Ectodermal cell (in vitro differentiated cells): ENCODE measurements at regions not wholly inside any gene's neighbourhood (a gene's known extent, or its start where the extent isn't known, plus 50 kb on each side); places are given as distances from the start of the nearest gene placed in this dataset.

Experiments used
- H3K27ac ChIP-seq: 2 replicates; pipeline ENCODE4 v1.7.0; 2013; ENCODE audit warnings: mild to moderate bottlenecking, low read depth, low read length; ENCODE audit not compliant: insufficient read depth, poor library complexity, severe bottlenecking
- H3K27me3 ChIP-seq: 2 replicates; pipeline ENCODE4 v1.7.0; 2013; ENCODE audit warnings: mild to moderate bottlenecking, low read length; ENCODE audit not compliant: insufficient read depth, control insufficient read depth, poor library complexity, severe bottlenecking
- H3K36me3 ChIP-seq: one replicate; pipeline ENCODE4 v1.7.0; 2013; ENCODE audit warnings: low read length; ENCODE audit not compliant: control insufficient read depth, insufficient read depth
- H3K4me1 ChIP-seq: one replicate; pipeline ENCODE4 v1.7.0; 2013; ENCODE audit warnings: low read length; ENCODE audit not compliant: control insufficient read depth, insufficient read depth
- H3K4me3 ChIP-seq: 2 replicates; pipeline ENCODE4 v1.7.0; 2013; ENCODE audit warnings: low read depth, low read length, control low read depth; ENCODE audit not compliant: insufficient read depth
- H3K9me3 ChIP-seq: 2 replicates; pipeline ENCODE4 v1.7.0; 2013; ENCODE audit warnings: mild to moderate bottlenecking, low read length, moderate library complexity; ENCODE audit not compliant: control insufficient read depth
- WGBS, 2 experiments: methylation state at CpG; one replicate each; pipeline ENCODE4 v1.1.7; 2013; ENCODE audit warnings: missing lambda C conversion rate in 2 of 2; 5-methylcytosine and 5-hydroxymethylcytosine counted together

- Histone ChIP-seq H3K27ac (peak overlapping the region; percentile 48), H3K27me3 (no peaks in the 10 kb centered on the region)
- 82 to 87% methylated on average over 7 of the region's 7 CpGs for WGBS, 2 experiments
Observed at GRCh38 chr19:46954502-46954992, 65.1 kb upstream of the NPAS1 start.

GRCh38 chr19:46954993-46955812 lies 64.4 kb upstream of the NPAS1 start:
- Histone ChIP-seq H3K36me3 (no peaks in the 10 kb centered on the region), H3K27me3 (no peaks in the 10 kb centered on the region), H3K4me3 (no peak overlapping the region), H3K27ac (no peak overlapping the region), H3K9me3 (no peaks in the 10 kb centered on the region), H3K4me1 (peaks cover 30% of the 10 kb centered on the region)
- WGBS, 2 experiments: 95% methylated on average over 10 of the region's 10 CpGs

More at GRCh38 chr19:46954502-46954992, 65.1 kb upstream of the NPAS1 start:
- Histone ChIP-seq H3K4me1 (peaks cover 28% of the 10 kb centered on the region), H3K36me3 (no peaks in the 10 kb centered on the region), H3K4me3 (no peak overlapping the region), H3K9me3 (no peaks in the 10 kb centered on the region)

GRCh38 chr19:46955813-46956371 lies 63.7 kb upstream of the NPAS1 start:
- no peaks in the 10 kb centered on the region for H3K9me3 ChIP-seq
- WGBS, 2 experiments: 86 to 89% methylated on average over 6 of the region's 6 CpGs

GRCh38 chr19:46958532-46958931 lies 61.1 kb upstream of the NPAS1 start:
- WGBS, 2 experiments: 71 to 83% methylated on average over 5 to 6 of the region's 6 CpGs
- no peaks in the 10 kb centered on the region for H3K27me3 ChIP-seq
- no peak overlapping the region for H3K4me3 ChIP-seq
- no peaks in the 10 kb centered on the region for H3K9me3 ChIP-seq
- H3K36me3 ChIP-seq: no peaks in the 10 kb centered on the region
- peak overlapping the region; percentile 85 for H3K27ac ChIP-seq
- H3K4me1 ChIP-seq: peaks cover 25% of the 10 kb centered on the region

More at GRCh38 chr19:46955813-46956371, 63.7 kb upstream of the NPAS1 start:
- H3K4me1 ChIP-seq: peaks cover 28% of the 10 kb centered on the region
- H3K27me3 ChIP-seq: no peaks in the 10 kb centered on the region
- H3K36me3 ChIP-seq: no peaks in the 10 kb centered on the region
- no peak overlapping the region for H3K4me3 ChIP-seq
- no peak overlapping the region for H3K27ac ChIP-seq

GRCh38 chr19:46959894-46960556 lies 59.6 kb upstream of the NPAS1 start:
- no peak overlapping the region for H3K27ac ChIP-seq
- H3K9me3 ChIP-seq: no peaks in the 10 kb centered on the region
- H3K4me1 ChIP-seq: peaks cover 12% of the 10 kb centered on the region
- no peaks in the 10 kb centered on the region for H3K27me3 ChIP-seq
- no peaks in the 10 kb centered on the region for H3K36me3 ChIP-seq
- WGBS, 2 experiments: 94 to 96% methylated on average over 5 of the region's 5 CpGs
- no peak overlapping the region for H3K4me3 ChIP-seq

- H3K27me3 ChIP-seq: no peaks in the 10 kb centered on the region
- 87 to 98% methylated on average over 1 to 2 of the region's 2 CpGs for WGBS, 2 experiments
- no peak overlapping the region for H3K4me3 ChIP-seq
- no peaks in the 10 kb centered on the region for H3K9me3 ChIP-seq
- H3K36me3 ChIP-seq: no peaks in the 10 kb centered on the region
- H3K27ac ChIP-seq: no peak overlapping the region
- peaks cover 13% of the 10 kb centered on the region for H3K4me1 ChIP-seq
Observed at GRCh38 chr19:46962030-46962570, 57.5 kb upstream of the NPAS1 start.

GRCh38 chr19:46963093-46963734 lies 56.4 kb upstream of the NPAS1 start:
- H3K36me3 ChIP-seq: no peaks in the 10 kb centered on the region
- WGBS, 2 experiments: 91 to 93% methylated on average over 7 of the region's 7 CpGs

GRCh38 chr19:46967578-46968032 lies 52.0 kb upstream of the NPAS1 start:
- Histone ChIP-seq H3K9me3 (no peaks in the 10 kb centered on the region), H3K27me3 (no peaks in the 10 kb centered on the region), H3K36me3 (no peaks in the 10 kb centered on the region), H3K4me1 (peaks cover 10% of the 10 kb centered on the region), H3K27ac (no peak overlapping the region), H3K4me3 (no peak overlapping the region)
- 75 to 78% methylated on average over 8 of the region's 8 CpGs for WGBS, 2 experiments

More at GRCh38 chr19:46963093-46963734, 56.4 kb upstream of the NPAS1 start:
- peaks cover 21% of the 10 kb centered on the region for H3K4me1 ChIP-seq
- H3K9me3 ChIP-seq: no peaks in the 10 kb centered on the region
- no peak overlapping the region for H3K4me3 ChIP-seq
- no peaks in the 10 kb centered on the region for H3K27me3 ChIP-seq
- no peak overlapping the region for H3K27ac ChIP-seq
